ENCODE measurements at regions not wholly inside any gene's neighbourhood (a gene's known extent, or its start where the extent isn't known, plus 50 kb on each side); places are given as distances from the start of the nearest gene placed in this dataset.

DNA sequence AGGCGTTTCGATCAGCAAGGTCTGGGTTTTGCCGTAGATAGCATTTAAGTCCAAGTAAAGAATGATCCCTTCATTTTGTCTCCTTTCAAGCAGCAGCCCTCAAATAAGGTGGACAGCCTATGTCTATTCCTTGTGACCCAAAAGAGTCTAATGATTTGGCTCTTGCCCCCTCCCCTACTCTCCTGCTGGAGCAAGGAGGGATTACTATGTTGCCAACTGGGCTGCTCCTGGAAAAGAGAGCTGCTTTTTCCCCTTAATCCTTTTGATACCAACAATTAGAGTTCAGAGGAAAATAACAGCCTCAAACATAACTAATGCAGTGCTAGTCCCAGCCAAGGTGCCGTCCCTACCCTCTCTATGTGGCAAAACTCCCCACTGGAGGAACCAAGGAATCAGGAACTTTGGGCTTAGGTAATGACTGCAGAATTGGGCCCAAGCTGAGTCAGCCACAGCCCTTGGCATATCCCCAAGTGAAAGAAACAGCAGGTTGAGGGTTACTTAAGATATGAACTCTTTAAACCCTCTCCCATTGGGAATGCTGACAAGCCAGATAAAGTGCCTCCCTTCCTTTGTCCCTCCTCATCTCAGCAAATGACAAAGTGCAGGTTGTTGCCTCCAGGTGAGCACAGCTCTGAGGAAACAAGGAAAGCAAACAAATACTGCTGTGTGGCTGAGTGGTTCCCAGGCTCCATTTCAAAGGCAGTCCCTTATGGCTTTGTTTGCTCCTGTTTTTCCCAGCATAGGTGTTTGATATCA, 643.7 kb downstream of the INHBA start:
- Histone ChIP-seq H4K20me1 (ENCODE audit: control insufficient read depth, insufficient read depth, insufficient read length) (no peaks in the 10 kb centered on the region), H2BK12ac (ENCODE audit: insufficient read length, low read depth, low read length) (no peak overlapping the region), H3K56ac (ENCODE audit: insufficient read length, low read depth, low read length) (no peak overlapping the region), H4K91ac (ENCODE audit: insufficient read length, low read depth, low read length) (no peak overlapping the region), H4K8ac (replicated peaks; ENCODE audit: insufficient read length, low read depth, low read length) (no peak overlapping the region), H2AK5ac (ENCODE audit: insufficient read length, low read length) (no peak overlapping the region), H3K14ac (ENCODE audit: insufficient read depth, low read length) (no peak overlapping the region), H3K79me1 (ENCODE audit: insufficient read depth, low read depth, low read length, poor library complexity, severe bottlenecking) (no peaks in the 10 kb centered on the region), H2BK20ac (ENCODE audit: low read depth, low read length, poor library complexity, severe bottlenecking) (no peak overlapping the region), H2BK15ac (ENCODE audit: low read depth, low read length) (no peak overlapping the region), H3K27ac (ENCODE audit: insufficient read length, low read depth, low read length) (no peak overlapping the region), H2BK5ac (ENCODE audit: insufficient read length, low read length) (no peak overlapping the region), H3T11ph (ENCODE audit: low read length) (no peak overlapping the region), H3K4me1 (ENCODE audit: insufficient read depth, low read length) (peaks cover 3% of the 10 kb centered on the region; the same call in 1 of the 2 replicates), H3K9me3 (ENCODE audit: control insufficient read depth, low read depth, low read length) (no peaks in the 10 kb centered on the region), H4K5ac (ENCODE audit: insufficient read length, low read depth, low read length) (no peak overlapping the region), H3K4ac (ENCODE audit: low read depth, low read length) (no peak overlapping the region), H3K4me2 (ENCODE audit: insufficient read depth, insufficient read length, low read length) (no peak overlapping the region), H2BK120ac (ENCODE audit: low read depth, low read length, poor library complexity, severe bottlenecking) (no peak overlapping the region), H3K18ac (ENCODE audit: insufficient read length, low read depth, low read length) (no peak overlapping the region), H3K79me2 (ENCODE audit: insufficient read depth, low read length) (no peaks in the 10 kb centered on the region), H3K23ac (ENCODE audit: insufficient read length, low read depth, low read length) (no peak overlapping the region), H3K9ac (ENCODE audit: extremely low read depth, insufficient read length, low read length) (no peak overlapping the region), H2AFZ (ENCODE audit: low read length) (no peak overlapping the region), H3K27me3 (ENCODE audit: insufficient read depth, low read length) (no peaks in the 10 kb centered on the region; the same call in 1 of the 2 replicates), H3K23me2 (ENCODE audit: insufficient read length, low read depth, low read length, poor library complexity, severe bottlenecking) (no peaks in the 10 kb centered on the region)
- WGBS (ENCODE audit: extremely low coverage, insufficient read length, low lambda C conversion rate), result no CpG with 5 or more reads among the region's 4 CpGs
- Mint-ChIP-seq H3K36me3 (ENCODE audit: insufficient read depth in 1 of 3, low read depth in 3 of 3) (peaks cover 0 to 8% (median 3%) of the 10 kb centered on the region in 3 experiments; a peak in 5 of 7 replicates), H3K9me3 (peaks cover 4 to 6% of the 10 kb centered on the region in 2 experiments), H3K27ac (no peak overlapping the region), H3K4me1 (peaks cover 20 to 26% of the 10 kb centered on the region in 2 experiments), H3K27me3 (ENCODE audit: low read depth) (peaks cover 89% of the 10 kb centered on the region), H3K4me3 (no peak overlapping the region)
- peak; percentile 79 for DNase-seq
- TF ChIP-seq, protein P1, sequence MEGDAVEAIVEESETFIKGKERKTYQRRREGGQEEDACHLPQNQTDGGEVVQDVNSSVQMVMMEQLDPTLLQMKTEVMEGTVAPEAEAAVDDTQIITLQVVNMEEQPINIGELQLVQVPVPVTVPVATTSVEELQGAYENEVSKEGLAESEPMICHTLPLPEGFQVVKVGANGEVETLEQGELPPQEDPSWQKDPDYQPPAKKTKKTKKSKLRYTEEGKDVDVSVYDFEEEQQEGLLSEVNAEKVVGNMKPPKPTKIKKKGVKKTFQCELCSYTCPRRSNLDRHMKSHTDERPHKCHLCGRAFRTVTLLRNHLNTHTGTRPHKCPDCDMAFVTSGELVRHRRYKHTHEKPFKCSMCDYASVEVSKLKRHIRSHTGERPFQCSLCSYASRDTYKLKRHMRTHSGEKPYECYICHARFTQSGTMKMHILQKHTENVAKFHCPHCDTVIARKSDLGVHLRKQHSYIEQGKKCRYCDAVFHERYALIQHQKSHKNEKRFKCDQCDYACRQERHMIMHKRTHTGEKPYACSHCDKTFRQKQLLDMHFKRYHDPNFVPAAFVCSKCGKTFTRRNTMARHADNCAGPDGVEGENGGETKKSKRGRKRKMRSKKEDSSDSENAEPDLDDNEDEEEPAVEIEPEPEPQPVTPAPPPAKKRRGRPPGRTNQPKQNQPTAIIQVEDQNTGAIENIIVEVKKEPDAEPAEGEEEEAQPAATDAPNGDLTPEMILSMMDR (conservative IDR thresholded peaks at IDR 0.05), result no peak

Measured in H9 (cell line).